ENCODE measurements at regions not wholly inside any gene's neighbourhood (a gene's known extent, or its start where the extent isn't known, plus 50 kb on each side); places are given as distances from the start of the nearest gene placed in this dataset.

- TF ChIP-seq, protein P1, sequence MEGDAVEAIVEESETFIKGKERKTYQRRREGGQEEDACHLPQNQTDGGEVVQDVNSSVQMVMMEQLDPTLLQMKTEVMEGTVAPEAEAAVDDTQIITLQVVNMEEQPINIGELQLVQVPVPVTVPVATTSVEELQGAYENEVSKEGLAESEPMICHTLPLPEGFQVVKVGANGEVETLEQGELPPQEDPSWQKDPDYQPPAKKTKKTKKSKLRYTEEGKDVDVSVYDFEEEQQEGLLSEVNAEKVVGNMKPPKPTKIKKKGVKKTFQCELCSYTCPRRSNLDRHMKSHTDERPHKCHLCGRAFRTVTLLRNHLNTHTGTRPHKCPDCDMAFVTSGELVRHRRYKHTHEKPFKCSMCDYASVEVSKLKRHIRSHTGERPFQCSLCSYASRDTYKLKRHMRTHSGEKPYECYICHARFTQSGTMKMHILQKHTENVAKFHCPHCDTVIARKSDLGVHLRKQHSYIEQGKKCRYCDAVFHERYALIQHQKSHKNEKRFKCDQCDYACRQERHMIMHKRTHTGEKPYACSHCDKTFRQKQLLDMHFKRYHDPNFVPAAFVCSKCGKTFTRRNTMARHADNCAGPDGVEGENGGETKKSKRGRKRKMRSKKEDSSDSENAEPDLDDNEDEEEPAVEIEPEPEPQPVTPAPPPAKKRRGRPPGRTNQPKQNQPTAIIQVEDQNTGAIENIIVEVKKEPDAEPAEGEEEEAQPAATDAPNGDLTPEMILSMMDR (IDR thresholded peaks at IDR 0.05) = no peak
- no peak for TF ChIP-seq POLR2A (IDR thresholded peaks at IDR 0.05)
Observed at GRCh38 chr1:234907940-234908405, 220.7 kb downstream of the TOMM20 start.
